ENCODE measurements at regions not wholly inside any gene's neighbourhood (a gene's known extent, or its start where the extent isn't known, plus 50 kb on each side); places are given as distances from the start of the nearest gene placed in this dataset.

GRCh38 chr11:121842192-121842585 is 273.8 kb downstream of the BLID start:
- Histone ChIP-seq H4K8ac (replicated peaks; ENCODE audit: insufficient read length, low read depth, low read length) (no peak overlapping the region), H3K23ac (ENCODE audit: insufficient read length, low read depth, low read length) (no peak overlapping the region), H4K20me1 (ENCODE audit: control insufficient read depth, insufficient read depth, insufficient read length) (no peaks in the 10 kb centered on the region), H3K79me1 (ENCODE audit: insufficient read depth, low read depth, low read length, poor library complexity, severe bottlenecking) (no peaks in the 10 kb centered on the region), H3K4me2 (ENCODE audit: insufficient read depth, insufficient read length, low read length) (no peak overlapping the region), H3K56ac (ENCODE audit: insufficient read length, low read depth, low read length) (no peak overlapping the region), H4K5ac (ENCODE audit: insufficient read length, low read depth, low read length) (no peak overlapping the region), H3K4ac (ENCODE audit: low read depth, low read length) (no peak overlapping the region), H3K27ac (ENCODE audit: insufficient read length, low read depth, low read length) (no peak overlapping the region), H3K23me2 (ENCODE audit: insufficient read length, low read depth, low read length, poor library complexity, severe bottlenecking) (no peaks in the 10 kb centered on the region), H3K18ac (ENCODE audit: insufficient read length, low read depth, low read length) (no peak overlapping the region), H4K91ac (ENCODE audit: insufficient read length, low read depth, low read length) (no peak overlapping the region), H2BK5ac (ENCODE audit: insufficient read length, low read length) (no peak overlapping the region), H2BK120ac (ENCODE audit: low read depth, low read length, poor library complexity, severe bottlenecking) (no peak overlapping the region), H3K79me2 (ENCODE audit: insufficient read depth, low read length) (no peaks in the 10 kb centered on the region), H3K27me3 (ENCODE audit: insufficient read depth, low read length) (no peaks in the 10 kb centered on the region; the same call in 1 of the 2 replicates), H2AFZ (ENCODE audit: low read length) (no peak overlapping the region), H3T11ph (ENCODE audit: low read length) (no peak overlapping the region), H3K9me3 (ENCODE audit: control insufficient read depth, low read depth, low read length) (no peaks in the 10 kb centered on the region), H3K14ac (ENCODE audit: insufficient read depth, low read length) (no peak overlapping the region), H2AK5ac (ENCODE audit: insufficient read length, low read length) (no peak overlapping the region), H3K4me1 (ENCODE audit: insufficient read depth, low read length) (peaks cover 3% of the 10 kb centered on the region; the same call in 1 of the 2 replicates), H2BK12ac (ENCODE audit: insufficient read length, low read depth, low read length) (no peak overlapping the region), H3K9ac (ENCODE audit: extremely low read depth, insufficient read length, low read length) (no peak overlapping the region), H2BK20ac (ENCODE audit: low read depth, low read length, poor library complexity, severe bottlenecking) (no peak overlapping the region), H2BK15ac (ENCODE audit: low read depth, low read length) (no peak overlapping the region)
- Mint-ChIP-seq H3K4me3 (no peak overlapping the region), H3K9me3 (no peaks in the 10 kb centered on the region; a peak in 1 of 5 replicates), H3K4me1 (peaks cover 12 to 15% of the 10 kb centered on the region in 2 experiments), H3K36me3 (ENCODE audit: insufficient read depth in 1 of 3, low read depth in 3 of 3) (no peaks in the 10 kb centered on the region; a peak in 1 of 7 replicates), H3K27ac (no peak overlapping the region; a peak in 1 of 7 replicates), H3K27me3 (ENCODE audit: low read depth) (no peaks in the 10 kb centered on the region)
- no peak for DNase-seq
- no CpG with 5 or more reads among the region's 5 CpGs for WGBS (ENCODE audit: extremely low coverage, insufficient read length, low lambda C conversion rate)
- no peak for TF ChIP-seq CTCF (conservative IDR thresholded peaks at IDR 0.05)
